Left ventricle myocardium inferior (tissue), 1 donor: ENCODE measurements at regions not wholly inside any gene's neighbourhood (a gene's known extent, or its start where the extent isn't known, plus 50 kb on each side); places are given as distances from the start of the nearest gene placed in this dataset.

Experiments
- DNase-seq: peaks from one replicate; pipeline ENCODE4 v3.0.0-alpha.2; 2020
- H3K27ac ChIP-seq: fragments of 200-600 bp; replicated peaks from 2 replicates; pipeline ENCODE4 v1.8.0; 2021
- H3K27me3 ChIP-seq: fragments of 200-600 bp; 2 replicates; pipeline ENCODE4 v1.8.0; 2021; ENCODE audit warnings: low read depth
- H3K36me3 ChIP-seq: fragments of 200-600 bp; 2 replicates; pipeline ENCODE4 v1.8.0; 2021
- H3K4me1 ChIP-seq: fragments of 200-600 bp; 2 replicates; pipeline ENCODE4 v1.8.0; 2021
- H3K4me3 ChIP-seq: fragments of 200-600 bp; 2 replicates; pipeline ENCODE4 v1.8.0; 2021; ENCODE audit warnings: mild to moderate bottlenecking, moderate library complexity
- H3K9me3 ChIP-seq: fragments of 200-600 bp; replicated peaks from 2 replicates; pipeline ENCODE4 v1.8.0; 2021
- intact Hi-C: fragments of 100-400 bp; cut with micrococcal nuclease; formaldehyde crosslinking; loops from one replicate; pipeline ENCODE4 v1.11.0; 2022
- TF ChIP-seq, protein P1 (sequence below): fragments of 200-600 bp; IDR thresholded peaks from 2 replicates; pipeline ENCODE4 v1.8.0; 2021; ENCODE audit warnings: antibody characterized with exemption, mild to moderate bottlenecking, borderline replicate concordance
- donor health status: DM: no; HTN: yes; CAD: no; lungs with severe emphysema.

DNA sequence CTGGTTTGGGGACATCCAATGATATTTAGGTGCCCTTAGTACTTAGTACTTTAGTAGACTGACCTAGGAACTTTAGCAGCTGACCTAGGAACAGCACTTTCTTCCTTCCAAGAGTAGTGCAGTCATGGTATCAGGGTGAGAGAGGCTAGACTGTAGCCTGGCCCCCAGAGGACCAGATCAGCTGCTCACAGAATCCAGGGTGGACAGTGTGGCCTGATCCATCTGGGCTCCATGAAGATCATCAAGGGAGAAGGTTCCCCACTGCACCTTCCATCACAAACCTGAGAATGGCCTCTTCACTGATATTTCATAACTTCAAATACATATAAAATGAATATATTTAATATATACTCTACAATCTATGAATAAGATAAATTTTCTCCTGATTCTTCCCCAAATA lies 59.0 kb upstream of the TLR3 start:
- TF ChIP-seq, protein P1, sequence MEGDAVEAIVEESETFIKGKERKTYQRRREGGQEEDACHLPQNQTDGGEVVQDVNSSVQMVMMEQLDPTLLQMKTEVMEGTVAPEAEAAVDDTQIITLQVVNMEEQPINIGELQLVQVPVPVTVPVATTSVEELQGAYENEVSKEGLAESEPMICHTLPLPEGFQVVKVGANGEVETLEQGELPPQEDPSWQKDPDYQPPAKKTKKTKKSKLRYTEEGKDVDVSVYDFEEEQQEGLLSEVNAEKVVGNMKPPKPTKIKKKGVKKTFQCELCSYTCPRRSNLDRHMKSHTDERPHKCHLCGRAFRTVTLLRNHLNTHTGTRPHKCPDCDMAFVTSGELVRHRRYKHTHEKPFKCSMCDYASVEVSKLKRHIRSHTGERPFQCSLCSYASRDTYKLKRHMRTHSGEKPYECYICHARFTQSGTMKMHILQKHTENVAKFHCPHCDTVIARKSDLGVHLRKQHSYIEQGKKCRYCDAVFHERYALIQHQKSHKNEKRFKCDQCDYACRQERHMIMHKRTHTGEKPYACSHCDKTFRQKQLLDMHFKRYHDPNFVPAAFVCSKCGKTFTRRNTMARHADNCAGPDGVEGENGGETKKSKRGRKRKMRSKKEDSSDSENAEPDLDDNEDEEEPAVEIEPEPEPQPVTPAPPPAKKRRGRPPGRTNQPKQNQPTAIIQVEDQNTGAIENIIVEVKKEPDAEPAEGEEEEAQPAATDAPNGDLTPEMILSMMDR: no peak
- Histone ChIP-seq H3K27ac (no peak overlapping the region), H3K4me1 (peaks cover 15% of the 10 kb centered on the region), H3K4me3 (no peak overlapping the region), H3K36me3 (no peaks in the 10 kb centered on the region), H3K9me3 (no peaks in the 10 kb centered on the region), H3K27me3 (no peaks in the 10 kb centered on the region)
- no peak for DNase-seq
- intact Hi-C loops: no loop called here

DNA sequence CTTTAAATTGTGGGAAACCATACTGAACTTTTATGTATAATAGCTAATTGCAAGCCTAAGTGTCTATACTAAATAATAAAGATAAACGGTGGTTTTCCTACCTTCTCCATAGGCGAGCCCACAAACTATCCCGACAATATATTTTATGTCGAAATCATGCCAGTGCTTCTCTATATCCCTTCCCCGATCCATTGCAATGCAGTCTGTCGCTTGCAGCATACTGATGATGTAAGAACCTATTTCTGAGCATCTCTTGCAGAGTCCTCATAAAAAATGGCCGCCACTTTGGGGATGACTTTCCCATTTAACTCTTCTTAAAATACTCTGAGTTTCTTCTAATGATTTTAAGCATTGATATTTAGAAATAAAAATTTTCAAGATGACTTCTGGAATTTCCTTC lies 58.1 kb upstream of the TLR3 start:
- Histone ChIP-seq H3K4me3 (no peak overlapping the region), H3K27ac (no peak overlapping the region), H3K27me3 (no peaks in the 10 kb centered on the region), H3K4me1 (peaks cover 17% of the 10 kb centered on the region), H3K36me3 (no peaks in the 10 kb centered on the region), H3K9me3 (no peaks in the 10 kb centered on the region)
- intact Hi-C loops: no loop called here
- DNase-seq: no peak
- TF ChIP-seq, protein P1: no peak

DNA sequence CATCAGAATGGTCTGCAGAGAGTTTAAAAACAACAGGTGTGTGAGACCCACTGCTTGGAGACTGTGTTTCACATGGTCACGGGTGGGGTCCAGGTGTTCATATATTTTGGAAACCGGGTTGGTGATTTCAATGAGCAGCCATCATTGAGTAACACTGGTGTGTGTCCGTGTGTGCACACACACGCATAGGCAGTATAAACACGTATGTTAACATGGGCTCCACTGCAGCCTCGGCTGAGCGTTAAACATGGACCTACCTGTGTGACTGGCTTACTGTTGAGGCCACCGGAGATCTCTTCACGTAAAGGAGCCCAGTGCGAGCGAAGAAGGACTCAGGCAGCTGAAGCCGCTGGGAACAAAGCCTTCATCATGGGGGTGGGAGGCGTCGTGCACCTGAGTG lies 56.9 kb upstream of the TLR3 start:
- DNase-seq: no peak
- TF ChIP-seq, protein P1: no peak
- H3K36me3 ChIP-seq: no peaks in the 10 kb centered on the region
- peaks cover 24% of the 10 kb centered on the region for H3K4me1 ChIP-seq
- H3K9me3 ChIP-seq: no peaks in the 10 kb centered on the region
- H3K27me3 ChIP-seq: no peaks in the 10 kb centered on the region
- no peak overlapping the region for H3K4me3 ChIP-seq
- H3K27ac ChIP-seq: peak overlapping the region; percentile 85
- intact Hi-C loops: no loop called here

DNA sequence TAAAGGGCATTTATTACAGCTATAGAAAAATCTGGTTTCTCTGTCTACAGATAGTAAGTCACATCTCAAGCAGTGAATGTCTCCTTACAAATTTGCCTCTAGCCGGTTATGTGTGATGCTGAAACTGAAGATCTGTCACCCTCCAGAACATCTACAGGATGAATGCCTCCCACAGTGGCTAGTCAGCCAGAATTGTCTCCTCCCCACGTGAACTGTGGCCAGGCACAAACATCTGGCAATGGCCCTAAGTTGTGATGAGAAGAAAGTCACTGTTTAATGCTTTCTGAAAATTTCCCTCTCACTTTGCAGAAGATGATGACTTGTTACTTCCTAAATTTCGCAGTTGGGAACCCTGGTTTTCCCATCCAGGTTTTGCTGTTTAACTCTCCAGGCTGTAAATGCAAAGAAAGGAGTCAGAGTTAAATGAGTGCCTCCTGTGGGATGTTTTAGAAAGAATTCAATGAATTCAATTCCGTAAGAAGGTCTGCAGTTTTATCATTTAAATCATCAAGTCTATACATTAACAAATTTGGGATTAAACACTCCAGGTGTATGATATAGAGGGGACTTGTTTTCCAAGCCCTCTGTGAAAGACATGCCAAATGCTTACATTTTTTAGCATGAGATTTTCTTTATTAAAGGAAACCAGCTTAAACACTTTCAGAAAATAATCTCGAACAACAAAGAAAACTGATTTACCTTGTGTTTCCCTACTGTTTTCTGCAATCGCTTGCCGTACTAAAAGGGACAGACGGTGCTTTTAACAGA lies 55.4 kb upstream of the TLR3 start:
- Histone ChIP-seq H3K4me3 (no peak overlapping the region), H3K4me1 (peaks cover 24% of the 10 kb centered on the region), H3K36me3 (no peaks in the 10 kb centered on the region), H3K27ac (peak overlapping the region; percentile 85), H3K27me3 (no peaks in the 10 kb centered on the region), H3K9me3 (peaks cover 2% of the 10 kb centered on the region)
- TF ChIP-seq, protein P1: no peak
- intact Hi-C loops: no loop called here
- DNase-seq: no peak

DNA sequence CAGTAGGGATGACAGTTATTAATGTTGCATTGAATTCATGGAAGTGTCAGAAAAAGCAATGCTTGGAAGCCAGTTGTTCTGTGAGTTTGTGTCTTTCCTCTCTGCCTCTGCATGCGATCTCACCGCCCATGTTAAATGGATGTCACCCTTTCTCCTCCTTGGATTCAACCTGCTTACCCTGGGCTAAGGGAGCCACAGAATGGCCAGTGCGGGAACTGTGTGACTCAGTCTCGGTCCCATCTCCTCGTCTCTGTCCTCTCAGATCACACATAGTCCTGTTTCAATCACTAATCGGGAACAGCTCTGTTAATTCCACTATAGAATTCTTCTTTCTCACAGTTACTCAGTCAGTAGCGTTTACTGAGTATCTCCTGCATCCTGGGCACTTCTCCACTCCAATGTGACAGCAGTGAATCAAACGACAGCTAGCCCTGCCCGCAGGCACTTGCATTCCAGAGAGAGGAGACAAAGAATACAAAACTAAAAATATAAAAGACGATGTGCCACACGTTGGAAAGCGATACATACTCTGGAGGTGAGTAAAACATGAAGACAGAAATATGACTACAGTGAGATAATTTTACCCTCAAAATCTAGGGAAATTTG lies 53.6 kb upstream of the TLR3 start:
- peaks cover 8% of the 10 kb centered on the region for H3K9me3 ChIP-seq
- no peaks in the 10 kb centered on the region for H3K36me3 ChIP-seq
- TF ChIP-seq, protein P1: no peak
- peak; percentile 40 for DNase-seq
- no peaks in the 10 kb centered on the region for H3K27me3 ChIP-seq
- intact Hi-C loops: no loop called here
- H3K4me3 ChIP-seq: peak overlapping the region; percentile 43
- peak overlapping the region; percentile 85 for H3K27ac ChIP-seq
- H3K4me1 ChIP-seq: peaks cover 26% of the 10 kb centered on the region
